ENCODE measurements at regions not wholly inside any gene's neighbourhood (a gene's known extent, or its start where the extent isn't known, plus 50 kb on each side); places are given as distances from the start of the nearest gene placed in this dataset.

DNA sequence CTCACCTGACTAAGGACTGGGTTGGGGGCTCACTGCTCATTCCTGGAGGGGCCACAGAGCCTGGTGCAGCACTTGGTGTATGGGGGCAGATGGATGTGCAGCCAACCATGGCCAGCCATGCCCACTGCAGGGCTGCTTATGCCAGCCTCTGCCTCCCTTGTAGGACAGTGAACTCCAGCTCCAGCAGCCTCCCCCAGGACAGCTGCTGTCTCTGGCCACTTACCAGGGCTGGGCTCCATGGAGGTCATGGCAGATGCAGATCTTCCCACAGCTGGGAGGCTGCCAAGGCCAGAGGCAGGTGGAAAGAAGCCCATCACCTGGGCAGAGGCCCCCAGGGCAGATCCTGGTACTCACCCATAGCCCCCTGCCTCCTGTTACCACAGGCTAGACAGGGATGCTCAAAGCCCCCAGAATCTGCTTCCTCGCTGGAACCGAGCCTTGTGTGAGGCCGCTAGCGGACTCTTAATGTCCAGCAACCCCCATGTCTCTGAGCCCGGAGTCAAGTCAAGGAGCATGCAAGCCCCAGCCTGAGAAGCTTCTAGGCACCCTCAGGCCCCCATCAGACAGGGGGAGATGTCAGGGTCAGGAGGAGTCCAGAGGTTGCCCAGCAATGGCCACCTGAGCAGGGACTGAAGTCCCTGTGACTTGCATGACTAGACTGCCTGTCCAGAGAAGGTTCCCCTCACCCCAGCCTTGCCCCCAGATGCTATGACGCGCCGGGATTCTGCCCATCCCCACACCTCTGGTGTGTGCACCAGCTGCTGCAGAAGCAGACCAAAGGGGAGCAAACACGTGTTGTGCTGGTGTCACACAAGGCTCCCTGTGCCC is 123.6 kb downstream of the TWIST2 start:
- TF ChIP-seq, protein P1, sequence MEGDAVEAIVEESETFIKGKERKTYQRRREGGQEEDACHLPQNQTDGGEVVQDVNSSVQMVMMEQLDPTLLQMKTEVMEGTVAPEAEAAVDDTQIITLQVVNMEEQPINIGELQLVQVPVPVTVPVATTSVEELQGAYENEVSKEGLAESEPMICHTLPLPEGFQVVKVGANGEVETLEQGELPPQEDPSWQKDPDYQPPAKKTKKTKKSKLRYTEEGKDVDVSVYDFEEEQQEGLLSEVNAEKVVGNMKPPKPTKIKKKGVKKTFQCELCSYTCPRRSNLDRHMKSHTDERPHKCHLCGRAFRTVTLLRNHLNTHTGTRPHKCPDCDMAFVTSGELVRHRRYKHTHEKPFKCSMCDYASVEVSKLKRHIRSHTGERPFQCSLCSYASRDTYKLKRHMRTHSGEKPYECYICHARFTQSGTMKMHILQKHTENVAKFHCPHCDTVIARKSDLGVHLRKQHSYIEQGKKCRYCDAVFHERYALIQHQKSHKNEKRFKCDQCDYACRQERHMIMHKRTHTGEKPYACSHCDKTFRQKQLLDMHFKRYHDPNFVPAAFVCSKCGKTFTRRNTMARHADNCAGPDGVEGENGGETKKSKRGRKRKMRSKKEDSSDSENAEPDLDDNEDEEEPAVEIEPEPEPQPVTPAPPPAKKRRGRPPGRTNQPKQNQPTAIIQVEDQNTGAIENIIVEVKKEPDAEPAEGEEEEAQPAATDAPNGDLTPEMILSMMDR (IDR thresholded peaks at IDR 0.05) = no peak
- no peak for TF ChIP-seq EZH2 (IDR thresholded peaks at IDR 0.05)

Measured in neural progenitor cell (in vitro differentiated cells).